ENCODE measurements at regions not wholly inside any gene's neighbourhood (a gene's known extent, or its start where the extent isn't known, plus 50 kb on each side); places are given as distances from the start of the nearest gene placed in this dataset.

GRCh38 chr18:25881149-25881548 is 209.3 kb downstream of the SS18 start:
- TF ChIP-seq CTCF (IDR thresholded peaks at IDR 0.05; ENCODE audit: low read depth, low read length), result no peak
- Histone ChIP-seq H3K4me3 (ENCODE audit: low read depth, low read length) (no peak overlapping the region), H3K27me3 (ENCODE audit: control insufficient read depth, insufficient read depth, low read length) (no peaks in the 10 kb centered on the region), H3K9me3 (ENCODE audit: control insufficient read depth, insufficient read depth, low read length) (no peaks in the 10 kb centered on the region), H3K27ac (ENCODE audit: low read depth, low read length) (no peak overlapping the region)
- DNase-seq (ENCODE audit: low read depth, low spot score), result no peak
- ChIA-PET POLR2A (no interaction called here), CTCF (interaction anchor here (0.6 kb wide), 1 partner anchor 439 kb away, joined by 7 read pairs; no protein-coding TSS in a partner anchor)

- CTCF ChIA-PET, result no interaction called here
- H3K4me3 ChIP-seq (ENCODE audit: low read depth, low read length), result no peak overlapping the region
- H3K27ac ChIP-seq (ENCODE audit: low read depth, low read length), result no peak overlapping the region
- H3K9me3 ChIP-seq (ENCODE audit: control insufficient read depth, insufficient read depth, low read length), result no peaks in the 10 kb centered on the region
- no peak for DNase-seq (ENCODE audit: low read depth, low spot score)
- TF ChIP-seq CTCF (IDR thresholded peaks at IDR 0.05; ENCODE audit: low read depth, low read length), result no peak
- POLR2A ChIA-PET, result no interaction called here
- no peaks in the 10 kb centered on the region for H3K27me3 ChIP-seq (ENCODE audit: control insufficient read depth, insufficient read depth, low read length)
Measured at GRCh38 chr18:25880441-25880840, 210.0 kb downstream of the SS18 start.

- POLR2A ChIA-PET, result no interaction called here
- no peaks in the 10 kb centered on the region for H3K9me3 ChIP-seq (ENCODE audit: control insufficient read depth, insufficient read depth, low read length)
- no peak overlapping the region for H3K4me3 ChIP-seq (ENCODE audit: low read depth, low read length)
- H3K27ac ChIP-seq (ENCODE audit: low read depth, low read length), result no peak overlapping the region
- CTCF ChIA-PET, result no interaction called here
- no peaks in the 10 kb centered on the region for H3K27me3 ChIP-seq (ENCODE audit: control insufficient read depth, insufficient read depth, low read length)
- DNase-seq (ENCODE audit: low read depth, low spot score), result no peak
- no peak for TF ChIP-seq CTCF (IDR thresholded peaks at IDR 0.05; ENCODE audit: low read depth, low read length)
Measured at GRCh38 chr18:25876330-25876948, 214.0 kb downstream of the SS18 start.

GRCh38 chr18:25875551-25876240 is 214.7 kb downstream of the SS18 start:
- Histone ChIP-seq H3K9me3 (ENCODE audit: control insufficient read depth, insufficient read depth, low read length) (no peaks in the 10 kb centered on the region), H3K27ac (ENCODE audit: low read depth, low read length) (no peak overlapping the region), H3K4me3 (ENCODE audit: low read depth, low read length) (no peak overlapping the region), H3K27me3 (ENCODE audit: control insufficient read depth, insufficient read depth, low read length) (no peaks in the 10 kb centered on the region)
- no peak for DNase-seq (ENCODE audit: low read depth, low spot score)
- CTCF ChIA-PET, result interaction anchor here (0.6 kb wide), 1 partner anchor 130 kb away, joined by 3 read pairs; no protein-coding TSS in a partner anchor
- no peak for TF ChIP-seq CTCF (IDR thresholded peaks at IDR 0.05; ENCODE audit: low read depth, low read length)
- POLR2A ChIA-PET, result no interaction called here

- TF ChIP-seq CTCF (IDR thresholded peaks at IDR 0.05; ENCODE audit: low read depth, low read length), result no peak
- ChIA-PET CTCF (interaction anchor here (1.0 kb wide), 1 partner anchor 20 kb away, joined by 3 read pairs; no protein-coding TSS in a partner anchor), POLR2A (no interaction called here)
- no peak for DNase-seq (ENCODE audit: low read depth, low spot score)
- Histone ChIP-seq H3K27ac (ENCODE audit: low read depth, low read length) (no peak overlapping the region), H3K27me3 (ENCODE audit: control insufficient read depth, insufficient read depth, low read length) (no peaks in the 10 kb centered on the region), H3K9me3 (ENCODE audit: control insufficient read depth, insufficient read depth, low read length) (no peaks in the 10 kb centered on the region), H3K4me3 (ENCODE audit: low read depth, low read length) (no peak overlapping the region)
Measured at GRCh38 chr18:25873833-25874232, 216.6 kb downstream of the SS18 start.

Data from AG04450 (cell line).